ENCODE measurements at regions not wholly inside any gene's neighbourhood (a gene's known extent, or its start where the extent isn't known, plus 50 kb on each side); places are given as distances from the start of the nearest gene placed in this dataset.
"Not testable (repeated sequence)": the region's sequence is repeated elsewhere in the genome, so short reads cannot be mapped to it uniquely, and the experiment has no call there.

DNA sequence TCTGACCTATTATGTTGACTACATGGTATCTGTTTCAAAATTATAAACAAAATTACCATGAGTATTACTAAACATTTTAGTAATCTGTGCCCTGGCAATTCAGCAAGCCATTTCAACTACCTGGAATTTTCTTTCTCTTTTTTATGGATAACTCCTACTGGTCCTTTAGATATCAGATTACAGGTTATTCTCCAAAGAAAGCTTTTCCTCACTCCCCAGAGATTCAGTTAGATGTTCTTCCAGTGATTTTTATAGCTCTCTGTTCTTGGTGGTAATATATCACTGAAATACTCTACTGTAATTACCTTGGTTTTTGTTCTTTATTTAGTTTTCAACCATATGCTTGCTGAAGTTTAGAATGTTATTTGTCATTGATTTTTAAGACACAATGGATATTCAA lies 930.2 kb upstream of the FOXG1 start:
- no peaks in the 10 kb centered on the region for H3K36me3 Mint-ChIP-seq (ENCODE audit: insufficient read depth)
- H3K9me3 Mint-ChIP-seq (ENCODE audit: low read depth), result no peaks in the 10 kb centered on the region
- no peak overlapping the region for H3K27ac Mint-ChIP-seq
- H3K4me1 Mint-ChIP-seq (ENCODE audit: low read depth), result no peaks in the 10 kb centered on the region
- no peak for DNase-seq (ENCODE audit: low spot score, unreplicated experiment)
- H3K27me3 Mint-ChIP-seq, result no peaks in the 10 kb centered on the region
- H3K4me3 Mint-ChIP-seq (ENCODE audit: low read depth), result no peak overlapping the region
- no peak for TF ChIP-seq CTCF (IDR thresholded peaks at IDR 0.05; ENCODE audit: unreplicated experiment)

DNA sequence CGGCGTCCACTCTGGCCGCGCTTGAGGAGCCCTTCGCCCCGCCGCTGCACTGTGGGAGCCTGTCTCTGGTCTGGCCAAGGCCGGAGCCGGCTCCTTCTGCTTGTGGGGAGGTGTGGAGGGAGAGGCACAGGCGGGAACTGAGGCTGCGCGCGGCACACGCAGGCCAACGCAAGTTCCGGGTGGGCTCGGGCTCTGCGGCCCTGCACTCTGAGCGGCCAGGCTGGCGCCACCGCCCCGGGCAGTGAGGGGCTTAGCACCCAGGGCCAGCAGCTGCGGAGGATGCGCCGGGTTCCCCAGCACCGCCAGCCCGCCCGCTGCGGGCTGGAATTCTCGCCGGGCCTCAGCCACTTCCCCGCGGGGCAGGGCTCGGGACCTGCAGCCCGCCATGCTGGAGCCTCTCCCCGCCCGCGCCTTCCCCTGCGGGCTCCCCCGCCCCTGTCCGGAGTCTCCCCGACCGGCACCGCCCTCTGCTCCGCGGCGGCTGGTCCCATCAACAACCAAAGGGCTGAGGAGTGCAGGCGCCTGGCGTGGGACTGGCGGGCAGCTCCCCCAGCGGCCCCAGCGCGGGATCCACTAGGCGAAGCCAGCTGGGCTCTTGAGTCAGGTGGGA lies 921.2 kb upstream of the FOXG1 start:
- H3K27ac Mint-ChIP-seq, result no peak overlapping the region
- H3K9me3 Mint-ChIP-seq (ENCODE audit: low read depth), result no peaks in the 10 kb centered on the region
- H3K4me3 Mint-ChIP-seq (ENCODE audit: low read depth), result peak overlapping the region; percentile 8
- DNase-seq (ENCODE audit: low spot score, unreplicated experiment), result no peak
- no peaks in the 10 kb centered on the region for H3K27me3 Mint-ChIP-seq
- no peaks in the 10 kb centered on the region for H3K4me1 Mint-ChIP-seq (ENCODE audit: low read depth)
- H3K36me3 Mint-ChIP-seq (ENCODE audit: insufficient read depth), result no peaks in the 10 kb centered on the region
- no peak for TF ChIP-seq CTCF (IDR thresholded peaks at IDR 0.05; ENCODE audit: unreplicated experiment)

- no peaks in the 10 kb centered on the region for H3K36me3 Mint-ChIP-seq (ENCODE audit: insufficient read depth)
- no peak for TF ChIP-seq CTCF (IDR thresholded peaks at IDR 0.05; ENCODE audit: unreplicated experiment)
- H3K9me3 Mint-ChIP-seq (ENCODE audit: low read depth), result no peaks in the 10 kb centered on the region
- no peaks in the 10 kb centered on the region for H3K4me1 Mint-ChIP-seq (ENCODE audit: low read depth)
- no peak for DNase-seq (ENCODE audit: low spot score, unreplicated experiment)
- no peaks in the 10 kb centered on the region for H3K27me3 Mint-ChIP-seq
- no peak overlapping the region for H3K27ac Mint-ChIP-seq
- H3K4me3 Mint-ChIP-seq (ENCODE audit: low read depth), result peak overlapping the region; percentile 8
Measured at GRCh38 chr14:27845902-27846301, 920.7 kb upstream of the FOXG1 start.

- not testable (repeated sequence) for H3K36me3 Mint-ChIP-seq (ENCODE audit: insufficient read depth); H3K4me3 Mint-ChIP-seq (ENCODE audit: low read depth); H3K27me3 Mint-ChIP-seq; H3K4me1 Mint-ChIP-seq (ENCODE audit: low read depth); DNase-seq (ENCODE audit: low spot score, unreplicated experiment); H3K27ac Mint-ChIP-seq; H3K9me3 Mint-ChIP-seq (ENCODE audit: low read depth)
Measured at GRCh38 chr14:27847480-27847879, 919.1 kb upstream of the FOXG1 start.

DNA sequence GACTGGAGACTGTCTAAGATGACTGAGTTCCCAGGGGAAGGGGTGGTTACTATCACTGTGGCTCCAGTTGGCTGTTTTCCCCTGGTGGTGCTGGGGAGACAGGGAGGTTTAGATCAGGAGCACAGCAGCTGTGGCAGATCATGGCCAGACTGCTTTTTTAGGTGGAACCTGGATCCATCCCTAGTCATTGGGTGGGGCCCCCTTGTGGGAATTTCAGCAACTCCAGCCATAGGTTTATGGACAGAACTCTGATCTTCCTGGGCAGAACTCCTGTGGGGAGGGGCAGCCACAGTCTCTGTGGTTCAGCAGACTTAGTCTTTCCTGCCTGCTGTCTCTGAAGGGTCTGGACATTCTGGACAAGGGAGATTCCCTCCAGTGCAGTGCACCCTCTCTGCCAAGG lies 917.4 kb upstream of the FOXG1 start:
- DNase-seq (ENCODE audit: low spot score, unreplicated experiment); H3K27me3 Mint-ChIP-seq; H3K27ac Mint-ChIP-seq; H3K9me3 Mint-ChIP-seq (ENCODE audit: low read depth); H3K4me3 Mint-ChIP-seq (ENCODE audit: low read depth); H3K36me3 Mint-ChIP-seq (ENCODE audit: insufficient read depth); H3K4me1 Mint-ChIP-seq (ENCODE audit: low read depth): not testable (repeated sequence)

DNA sequence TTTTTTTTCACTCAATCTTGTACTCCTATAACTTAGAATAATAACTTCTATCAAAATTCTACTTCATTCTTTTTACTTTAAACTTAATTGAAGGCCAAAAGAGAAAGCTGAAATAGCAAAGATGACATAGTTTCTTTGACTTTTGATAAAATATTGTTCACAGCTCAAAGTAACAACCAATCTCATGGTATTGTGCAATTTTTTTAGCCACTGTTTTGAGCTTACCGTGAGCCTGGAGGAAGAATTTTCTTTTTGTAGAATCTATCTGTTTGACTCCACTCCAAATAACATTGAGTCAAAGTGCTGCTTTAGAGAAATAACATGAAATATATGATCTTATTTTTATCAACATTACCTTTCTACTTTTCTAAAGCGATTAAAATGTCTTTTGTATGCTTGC lies 903.9 kb upstream of the FOXG1 start:
- H3K36me3 Mint-ChIP-seq (ENCODE audit: insufficient read depth), result no peaks in the 10 kb centered on the region
- H3K4me3 Mint-ChIP-seq (ENCODE audit: low read depth), result no peak overlapping the region
- no peak for DNase-seq (ENCODE audit: low spot score, unreplicated experiment)
- H3K4me1 Mint-ChIP-seq (ENCODE audit: low read depth), result no peaks in the 10 kb centered on the region
- H3K9me3 Mint-ChIP-seq (ENCODE audit: low read depth), result no peaks in the 10 kb centered on the region
- no peak overlapping the region for H3K27ac Mint-ChIP-seq
- no peak for TF ChIP-seq CTCF (IDR thresholded peaks at IDR 0.05; ENCODE audit: unreplicated experiment)
- no peaks in the 10 kb centered on the region for H3K27me3 Mint-ChIP-seq

Measured in progenitor cell of endocrine pancreas (in vitro differentiated cells).